ENCODE measurements at regions not wholly inside any gene's neighbourhood (a gene's known extent, or its start where the extent isn't known, plus 50 kb on each side); places are given as distances from the start of the nearest gene placed in this dataset.

DNA sequence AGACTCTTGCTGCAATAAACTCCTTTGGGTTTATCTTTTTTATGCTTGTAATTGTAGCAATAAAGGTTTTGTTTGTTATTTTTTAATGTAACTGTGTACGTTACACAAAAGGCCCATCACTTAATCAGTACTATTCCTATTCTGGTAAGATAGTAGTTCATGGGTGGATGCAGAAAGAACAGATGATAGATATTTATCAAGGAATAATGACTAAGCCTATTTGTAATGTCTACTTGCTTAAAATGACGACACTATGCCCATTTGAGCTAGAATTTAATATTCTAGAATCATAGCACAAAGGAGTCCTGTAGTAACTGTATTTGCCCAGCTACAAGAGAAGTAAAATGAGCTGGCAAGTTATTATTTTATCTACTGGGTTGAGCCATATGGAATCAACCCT is 235.4 kb upstream of the DYNLRB2 start:
- Histone ChIP-seq H3K4me3 (no peak overlapping the region), H3K27me3 (no peaks in the 10 kb centered on the region), H3K27ac (no peak overlapping the region), H3K36me3 (no peaks in the 10 kb centered on the region), H3K9me3 (no peaks in the 10 kb centered on the region), H3K4me1 (peaks cover 0 to 3% (median 0%) of the 10 kb centered on the region in 3 donors)
- ATAC-seq: no peak
- WGBS, 2 donors (ENCODE audit: low coverage in 1 of 2): 92 to 100% methylated on average over 2 of the region's 2 CpGs
- no peak for TF ChIP-seq POLR2A (IDR thresholded peaks at IDR 0.05)
- TF ChIP-seq EP300 (IDR thresholded peaks at IDR 0.05): no peak
- TF ChIP-seq POLR2AphosphoS5 (IDR thresholded peaks at IDR 0.05): no peak
- TF ChIP-seq, protein P1, sequence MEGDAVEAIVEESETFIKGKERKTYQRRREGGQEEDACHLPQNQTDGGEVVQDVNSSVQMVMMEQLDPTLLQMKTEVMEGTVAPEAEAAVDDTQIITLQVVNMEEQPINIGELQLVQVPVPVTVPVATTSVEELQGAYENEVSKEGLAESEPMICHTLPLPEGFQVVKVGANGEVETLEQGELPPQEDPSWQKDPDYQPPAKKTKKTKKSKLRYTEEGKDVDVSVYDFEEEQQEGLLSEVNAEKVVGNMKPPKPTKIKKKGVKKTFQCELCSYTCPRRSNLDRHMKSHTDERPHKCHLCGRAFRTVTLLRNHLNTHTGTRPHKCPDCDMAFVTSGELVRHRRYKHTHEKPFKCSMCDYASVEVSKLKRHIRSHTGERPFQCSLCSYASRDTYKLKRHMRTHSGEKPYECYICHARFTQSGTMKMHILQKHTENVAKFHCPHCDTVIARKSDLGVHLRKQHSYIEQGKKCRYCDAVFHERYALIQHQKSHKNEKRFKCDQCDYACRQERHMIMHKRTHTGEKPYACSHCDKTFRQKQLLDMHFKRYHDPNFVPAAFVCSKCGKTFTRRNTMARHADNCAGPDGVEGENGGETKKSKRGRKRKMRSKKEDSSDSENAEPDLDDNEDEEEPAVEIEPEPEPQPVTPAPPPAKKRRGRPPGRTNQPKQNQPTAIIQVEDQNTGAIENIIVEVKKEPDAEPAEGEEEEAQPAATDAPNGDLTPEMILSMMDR (IDR thresholded peaks at IDR 0.05): no peak

DNA sequence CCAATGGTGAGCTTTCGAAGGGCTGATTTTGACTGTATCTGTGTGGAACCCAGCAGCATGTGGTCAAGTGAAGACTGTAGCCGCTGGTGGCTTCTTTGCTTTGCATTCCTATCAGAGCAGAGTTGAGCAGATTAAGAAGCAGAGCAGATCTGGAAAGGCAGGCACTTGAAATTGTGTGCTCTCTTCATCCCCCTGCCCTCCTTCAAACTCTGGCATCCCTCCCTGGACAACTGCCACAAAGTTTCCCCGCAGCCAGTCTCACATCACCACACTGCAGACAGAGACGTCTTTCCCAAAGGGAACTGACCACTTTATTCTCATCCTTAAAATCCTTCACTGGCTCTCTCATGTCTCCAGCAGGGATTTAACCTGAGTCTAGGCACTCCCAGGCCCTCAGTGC is 237.1 kb upstream of the DYNLRB2 start:
- Histone ChIP-seq H3K36me3 (no peaks in the 10 kb centered on the region), H3K9me3 (no peaks in the 10 kb centered on the region), H3K27ac (no peak overlapping the region), H3K4me1 (peaks cover 0 to 3% (median 0%) of the 10 kb centered on the region in 3 donors), H3K27me3 (no peaks in the 10 kb centered on the region), H3K4me3 (no peak overlapping the region)
- WGBS, 2 donors (ENCODE audit: low coverage in 1 of 2): 58% methylated on average over 4 of the region's 4 CpGs; no CpG with 5 or more reads in 1 of the 2 donors
- TF ChIP-seq, protein P1 (IDR thresholded peaks at IDR 0.05): no peak
- TF ChIP-seq EP300 (IDR thresholded peaks at IDR 0.05) (no peak), POLR2AphosphoS5 (IDR thresholded peaks at IDR 0.05) (no peak), POLR2A (IDR thresholded peaks at IDR 0.05) (no peak)
- ATAC-seq: no peak

DNA sequence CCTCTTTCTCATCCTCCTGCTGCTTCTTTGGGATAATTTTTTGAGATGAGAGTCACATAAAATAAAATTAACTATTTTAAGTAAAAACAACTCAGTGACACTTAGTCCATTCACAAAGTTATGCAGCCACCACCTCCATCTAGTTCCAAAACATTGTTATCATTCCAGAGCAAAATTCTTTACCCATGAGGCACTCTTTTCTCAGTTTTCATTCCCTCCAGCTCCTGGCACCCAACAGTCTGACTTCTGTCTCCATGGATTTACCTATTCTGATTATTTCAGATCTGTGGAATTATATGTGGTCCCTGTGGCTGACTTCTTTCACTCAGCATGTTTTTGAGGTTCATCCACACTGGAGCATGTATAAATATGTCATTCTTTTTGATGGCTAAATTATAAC is 239.9 kb upstream of the DYNLRB2 start:
- Histone ChIP-seq H3K27ac (no peak overlapping the region), H3K27me3 (no peaks in the 10 kb centered on the region), H3K9me3 (no peaks in the 10 kb centered on the region), H3K4me3 (no peak overlapping the region), H3K4me1 (peaks cover 0 to 3% (median 0%) of the 10 kb centered on the region in 3 donors), H3K36me3 (no peaks in the 10 kb centered on the region)
- ATAC-seq: no peak
- no peak for TF ChIP-seq POLR2AphosphoS5 (IDR thresholded peaks at IDR 0.05)
- TF ChIP-seq POLR2A (IDR thresholded peaks at IDR 0.05): no peak
- TF ChIP-seq, protein P1 (IDR thresholded peaks at IDR 0.05): no peak
- no peak for TF ChIP-seq EP300 (IDR thresholded peaks at IDR 0.05)

DNA sequence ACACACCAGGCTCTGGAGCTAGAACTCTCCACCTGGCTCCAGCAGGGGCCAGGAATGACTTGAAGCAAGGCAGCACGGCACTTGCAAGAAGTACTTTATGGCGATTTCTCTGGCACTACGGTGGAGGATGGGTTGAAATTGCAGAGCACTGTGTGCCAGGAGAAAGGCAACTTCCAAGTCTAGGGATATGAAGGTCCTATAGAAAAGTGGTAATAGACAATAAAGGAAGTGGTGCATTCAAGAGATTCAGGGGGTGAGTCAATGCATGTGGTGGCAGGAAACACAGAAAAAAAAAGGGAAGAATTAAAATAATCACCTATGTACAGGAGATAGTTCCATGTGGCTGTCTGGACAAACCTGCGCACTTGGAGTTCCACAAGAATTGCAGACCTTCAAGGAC is 240.3 kb upstream of the DYNLRB2 start:
- Histone ChIP-seq H3K9me3 (no peaks in the 10 kb centered on the region), H3K27me3 (no peaks in the 10 kb centered on the region), H3K36me3 (no peaks in the 10 kb centered on the region), H3K4me3 (no peak overlapping the region), H3K27ac (no peak overlapping the region), H3K4me1 (peaks cover 0 to 3% (median 0%) of the 10 kb centered on the region in 3 donors)
- TF ChIP-seq EP300 (IDR thresholded peaks at IDR 0.05): no peak
- TF ChIP-seq, protein P1 (IDR thresholded peaks at IDR 0.05): no peak
- TF ChIP-seq POLR2AphosphoS5 (IDR thresholded peaks at IDR 0.05): no peak
- no peak for ATAC-seq
- WGBS, 2 donors (ENCODE audit: low coverage in 1 of 2): 100% methylated on average over 2 of the region's 4 CpGs; no CpG with 5 or more reads in 1 of the 2 donors

DNA sequence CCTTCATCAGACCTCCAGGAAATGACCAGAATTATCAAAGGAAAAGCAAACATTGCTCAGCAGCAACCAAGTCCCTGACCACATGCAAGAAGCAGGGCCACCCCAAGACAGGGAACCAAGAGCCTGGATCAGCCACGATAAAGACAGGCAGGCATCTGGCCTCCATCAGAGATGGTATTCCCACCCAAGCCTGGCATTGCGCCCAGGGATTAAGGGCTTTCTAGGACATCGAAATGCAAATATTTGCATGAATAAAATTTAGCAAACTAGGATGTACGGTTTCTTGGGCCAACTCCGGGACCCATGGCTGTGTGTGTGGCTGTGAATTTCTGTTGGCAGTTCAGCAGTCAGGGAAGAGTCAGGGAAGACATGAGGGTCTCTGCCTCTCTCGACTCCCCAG is 241.4 kb upstream of the DYNLRB2 start:
- Histone ChIP-seq H3K4me1 (peaks cover 0 to 3% (median 0%) of the 10 kb centered on the region in 3 donors), H3K4me3 (no peak overlapping the region), H3K27me3 (no peaks in the 10 kb centered on the region), H3K9me3 (peaks cover 0 to under 1% (median 0%) of the 10 kb centered on the region in 3 donors), H3K36me3 (no peaks in the 10 kb centered on the region), H3K27ac (no peak overlapping the region)
- WGBS, 2 donors (ENCODE audit: low coverage in 1 of 2): 37 to 45% methylated on average over 4 to 6 of the region's 6 CpGs
- ATAC-seq: no peak
- no peak for TF ChIP-seq EP300 (IDR thresholded peaks at IDR 0.05)
- no peak for TF ChIP-seq POLR2A (IDR thresholded peaks at IDR 0.05)
- no peak for TF ChIP-seq POLR2AphosphoS5 (IDR thresholded peaks at IDR 0.05)
- TF ChIP-seq, protein P1 (IDR thresholded peaks at IDR 0.05): no peak
